Epidermal melanocyte (primary cell): ENCODE measurements at regions not wholly inside any gene's neighbourhood (a gene's known extent, or its start where the extent isn't known, plus 50 kb on each side); places are given as distances from the start of the nearest gene placed in this dataset.
"Not testable (repeated sequence)": the region's sequence is repeated elsewhere in the genome, so short reads cannot be mapped to it uniquely, and the experiment has no call there.

ENCODE experiments used
- DNase-seq: peaks from one replicate; pipeline ENCODE4 v3.0.0; 2011; ENCODE audit warnings: low spot score; ENCODE audit not compliant: insufficient read length

DNA sequence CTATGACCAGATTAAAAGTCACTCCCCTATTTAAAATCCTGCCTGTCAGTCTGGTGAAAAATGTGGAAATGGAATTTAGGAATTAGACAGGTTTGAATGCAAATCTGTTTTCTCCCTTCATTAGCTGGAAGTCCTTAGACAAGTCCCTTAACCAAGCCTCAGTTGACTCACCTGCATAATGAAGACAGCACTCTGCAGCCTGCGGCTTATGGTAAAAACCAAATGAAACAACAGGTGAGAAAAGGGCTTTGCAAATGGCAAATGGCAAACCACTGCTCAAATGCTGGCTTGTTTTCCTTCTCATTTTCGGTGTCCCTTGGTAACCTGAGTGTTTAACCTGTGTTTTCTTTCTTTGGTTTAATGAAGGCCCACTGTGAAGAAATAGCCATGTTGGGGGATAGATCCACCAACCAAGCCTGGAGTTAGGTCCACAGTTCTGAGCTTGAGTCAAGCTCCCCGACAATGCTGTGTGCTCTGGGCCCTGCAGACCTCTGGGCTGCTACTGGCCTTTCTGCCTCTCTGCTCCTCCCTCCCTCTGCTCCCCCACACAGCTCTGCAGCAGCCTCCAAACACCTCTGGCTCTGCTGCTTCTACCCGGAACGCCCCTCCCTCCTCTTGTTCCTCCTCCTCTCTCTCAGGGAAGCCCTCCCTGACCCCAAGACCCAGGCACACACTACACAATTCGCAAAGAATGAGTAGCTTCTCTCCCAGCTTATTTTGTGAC, 641.8 kb downstream of the MATN1 start:
- no peak for DNase-seq

DNA sequence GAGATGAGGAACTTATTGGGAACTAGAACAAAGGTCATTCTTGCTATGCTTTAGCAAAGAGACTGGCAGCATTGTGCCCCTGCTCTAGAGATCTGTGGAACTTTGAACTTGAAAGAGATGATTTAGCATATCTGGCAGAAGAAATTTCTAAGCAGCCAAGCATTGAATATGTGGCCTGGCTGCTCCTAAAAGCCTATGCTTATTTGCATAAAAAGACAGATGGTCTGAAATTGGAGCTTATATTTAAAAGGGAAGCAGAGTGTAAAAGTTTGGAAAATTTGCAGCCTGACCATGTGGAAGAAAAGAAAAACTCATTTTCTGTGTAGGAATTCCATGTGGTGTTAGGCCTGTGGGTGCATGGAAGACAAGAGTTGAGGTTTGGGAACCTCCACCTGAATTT, 647.5 kb downstream of the MATN1 start:
- not testable (repeated sequence) for DNase-seq

DNA sequence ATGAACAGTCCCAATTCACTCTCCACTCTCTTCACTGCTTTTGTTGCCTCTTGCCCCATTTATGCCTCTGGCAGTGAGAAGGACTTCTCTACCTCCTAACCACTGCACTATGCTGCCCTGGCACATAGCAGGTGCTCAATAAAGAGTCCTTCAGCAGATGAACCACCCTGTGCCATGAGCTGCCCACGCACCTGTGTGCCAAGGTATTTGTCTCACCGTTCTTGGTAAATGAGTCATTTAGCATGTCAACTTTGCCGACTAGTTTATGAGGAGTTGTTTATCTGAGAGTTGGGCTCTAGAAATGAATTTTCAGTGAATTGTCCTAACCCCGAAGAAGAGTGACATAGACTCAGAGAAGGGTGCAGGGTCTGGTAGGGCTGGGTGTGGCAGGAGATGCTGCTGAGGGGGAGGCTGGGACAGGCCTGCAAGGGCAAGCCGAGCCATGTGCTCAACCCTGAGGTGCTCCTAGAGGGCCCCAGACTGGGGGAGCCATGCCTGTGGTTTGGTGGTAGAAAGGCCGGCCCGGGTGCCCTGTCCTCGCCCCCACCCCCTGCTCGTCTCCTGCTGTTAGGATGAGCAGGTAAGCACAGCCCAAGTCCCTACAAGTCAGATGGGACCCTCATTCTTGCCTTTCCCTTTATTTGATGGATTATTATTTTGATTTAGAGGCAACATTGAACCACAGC, 654.5 kb downstream of the MATN1 start:
- no peak for DNase-seq

DNA sequence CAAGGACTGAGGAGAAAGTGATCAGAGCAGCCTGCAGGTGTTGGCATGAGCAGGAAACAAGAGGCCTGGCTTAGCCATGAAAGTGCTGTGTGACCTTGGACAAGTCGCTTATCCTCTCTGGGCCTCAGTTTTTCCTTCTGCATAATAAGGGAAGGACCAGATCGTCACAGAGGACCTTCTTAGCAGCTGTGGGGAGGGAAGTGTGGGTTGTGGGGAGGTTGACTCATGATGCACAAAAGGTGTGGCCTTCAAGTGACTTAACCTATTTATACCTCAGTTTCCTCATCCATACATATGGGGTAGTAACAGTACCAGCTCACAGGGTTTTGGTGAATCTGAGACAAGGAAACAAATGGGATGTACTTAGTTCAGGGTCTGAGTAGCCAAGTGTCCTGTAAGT, 658.8 kb downstream of the MATN1 start:
- DNase-seq: no peak

DNA sequence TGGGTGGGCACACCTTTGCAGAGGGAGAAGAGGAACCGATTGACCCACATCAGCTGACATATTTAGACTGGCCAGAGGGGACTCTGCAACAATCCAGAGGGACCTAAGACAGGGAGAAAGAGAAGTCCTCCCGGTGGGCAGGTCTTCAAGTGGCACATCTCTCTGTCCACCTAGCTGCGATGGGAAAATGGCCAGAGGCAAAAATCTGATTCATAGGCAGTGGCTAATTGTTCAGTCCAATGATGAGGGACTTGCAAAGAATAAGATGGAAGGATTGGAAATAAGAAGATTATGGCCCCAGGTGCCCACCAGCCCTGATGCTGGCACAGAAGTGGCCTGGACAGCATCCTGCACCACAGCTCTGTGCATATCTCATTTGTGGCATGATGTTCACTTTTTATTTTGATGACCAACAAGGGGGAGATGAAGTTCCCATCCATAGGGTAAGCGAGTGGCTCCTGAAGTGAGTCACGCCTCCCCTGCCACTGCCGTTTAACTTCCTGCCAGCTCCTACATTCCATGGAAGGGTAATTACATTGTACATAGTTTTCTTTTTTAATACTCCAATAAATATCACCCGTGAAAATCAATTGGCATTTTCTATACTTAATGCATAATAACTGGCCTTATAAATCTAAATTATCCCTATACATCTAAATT, 659.6 kb downstream of the MATN1 start:
- DNase-seq: no peak

DNA sequence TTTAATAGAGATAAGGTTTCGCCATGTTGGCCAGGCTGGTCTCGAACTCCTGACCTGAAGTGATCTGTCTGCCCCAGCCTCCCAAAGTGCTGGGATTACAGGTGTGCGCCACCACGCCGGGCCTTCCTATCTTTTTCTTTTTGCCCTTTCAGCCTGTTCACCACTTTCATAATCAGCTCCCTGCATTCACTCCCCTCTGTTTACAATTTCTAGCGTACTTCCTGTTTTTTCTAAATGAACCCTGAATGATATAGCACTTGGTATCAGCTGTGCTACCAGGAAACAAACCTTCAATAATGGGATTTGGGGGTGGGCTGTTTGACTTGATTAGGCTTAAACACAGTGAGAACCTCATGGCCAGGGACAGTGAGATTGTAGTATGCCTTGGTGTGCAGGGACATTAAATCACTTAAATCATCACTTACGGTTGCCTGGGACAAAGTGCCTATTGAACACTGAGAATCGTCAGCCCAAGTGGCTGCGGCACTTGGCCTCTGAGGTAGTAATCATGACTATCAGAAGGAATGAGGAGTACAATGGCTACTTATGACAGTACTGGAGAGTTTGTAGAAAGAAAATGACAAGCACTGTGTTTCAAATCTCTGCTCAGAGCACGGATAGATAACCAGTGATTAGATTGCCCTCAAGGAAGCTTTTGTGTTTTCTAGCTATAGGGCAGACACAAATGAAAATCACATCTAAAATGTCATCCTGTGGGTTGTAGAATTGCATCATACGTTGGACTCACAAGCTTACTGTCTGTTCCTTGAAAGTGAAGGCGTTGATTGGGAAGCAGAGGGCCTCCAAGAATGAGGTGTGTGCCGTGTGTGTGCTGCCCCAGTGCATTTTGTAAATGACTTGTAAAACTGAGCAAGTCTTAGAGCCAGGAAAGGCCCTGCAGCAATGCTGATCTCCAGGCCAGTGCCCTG, 661.8 kb downstream of the MATN1 start:
- peak; percentile 31 for DNase-seq

DNA sequence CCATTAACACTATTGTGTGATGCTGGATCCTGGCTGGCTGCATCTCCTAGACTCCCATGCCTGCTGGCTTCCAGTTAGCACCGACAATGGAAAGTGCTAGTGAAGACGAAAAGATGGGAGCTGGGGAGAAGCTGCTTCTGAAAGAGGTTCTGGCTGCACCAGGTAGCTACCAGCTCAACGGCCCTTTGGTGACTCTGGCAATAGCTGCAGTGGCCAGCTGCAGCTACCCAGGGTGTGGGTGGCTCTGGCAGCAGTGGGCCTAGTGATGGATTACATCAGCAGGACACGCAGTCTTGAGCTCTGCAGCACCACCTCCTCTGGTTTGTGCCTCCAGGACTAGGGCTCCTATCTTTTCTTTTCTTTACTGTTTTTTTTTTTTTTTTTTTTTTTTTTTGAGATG, 662.6 kb downstream of the MATN1 start:
- DNase-seq: no peak

DNA sequence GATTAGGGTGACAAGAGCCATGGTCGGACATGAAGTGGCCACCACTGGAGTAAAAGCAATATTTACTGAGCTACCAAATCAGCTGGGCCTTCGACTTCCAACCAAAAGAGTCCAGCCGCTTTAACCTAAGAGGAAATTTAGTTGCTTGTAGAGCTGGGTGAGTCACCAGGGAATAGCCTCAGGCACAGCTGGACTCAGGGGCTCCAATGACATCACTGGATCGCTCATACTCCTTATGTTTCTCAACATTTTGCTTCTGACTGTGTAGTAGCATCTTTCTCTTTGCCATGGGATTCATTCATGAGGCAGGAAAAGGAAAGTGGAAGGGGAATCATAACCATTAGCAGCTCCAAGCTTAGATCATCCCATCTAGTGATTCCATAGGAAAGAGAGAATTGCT, 664.4 kb downstream of the MATN1 start:
- peak; percentile 58 for DNase-seq

DNA sequence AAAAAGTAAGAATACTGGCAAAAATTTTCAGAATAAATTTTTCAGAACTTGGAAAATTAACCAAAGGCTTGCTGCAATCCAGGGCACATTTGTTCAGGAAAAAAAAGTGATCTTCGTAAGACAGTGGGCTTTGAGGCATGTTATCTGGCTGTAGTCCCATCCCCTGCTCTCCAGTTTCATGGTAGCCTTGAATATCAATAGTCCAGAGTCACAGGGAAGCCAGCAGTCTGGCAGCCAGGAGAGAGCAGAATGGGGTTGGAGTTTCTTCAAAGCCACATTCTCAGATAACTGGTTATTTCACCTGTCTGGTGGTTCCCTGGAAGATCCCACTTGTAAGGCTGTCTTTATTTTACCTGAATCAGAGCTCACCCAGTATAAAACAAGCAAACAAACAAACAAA, 669.3 kb downstream of the MATN1 start:
- DNase-seq: no peak

DNA sequence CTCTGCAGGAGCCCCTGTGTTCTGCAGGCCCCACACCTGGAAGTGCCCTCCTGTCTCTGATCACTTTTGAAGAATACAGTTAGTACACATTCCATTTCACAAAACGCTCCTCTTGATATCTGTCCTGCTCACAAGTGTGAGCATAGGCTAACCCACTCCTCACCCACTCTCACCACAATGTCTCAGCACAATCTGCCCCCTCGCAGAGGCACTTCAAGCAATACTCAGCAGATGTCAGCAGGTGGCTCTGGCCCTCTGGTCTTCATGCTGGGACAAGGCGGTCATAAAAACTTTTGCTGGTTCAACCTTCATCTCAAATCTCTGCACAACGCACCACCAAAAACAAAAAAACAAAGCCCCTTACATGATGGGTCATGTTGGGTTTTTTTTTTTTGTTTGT, 671.2 kb downstream of the MATN1 start:
- DNase-seq: no peak

DNA sequence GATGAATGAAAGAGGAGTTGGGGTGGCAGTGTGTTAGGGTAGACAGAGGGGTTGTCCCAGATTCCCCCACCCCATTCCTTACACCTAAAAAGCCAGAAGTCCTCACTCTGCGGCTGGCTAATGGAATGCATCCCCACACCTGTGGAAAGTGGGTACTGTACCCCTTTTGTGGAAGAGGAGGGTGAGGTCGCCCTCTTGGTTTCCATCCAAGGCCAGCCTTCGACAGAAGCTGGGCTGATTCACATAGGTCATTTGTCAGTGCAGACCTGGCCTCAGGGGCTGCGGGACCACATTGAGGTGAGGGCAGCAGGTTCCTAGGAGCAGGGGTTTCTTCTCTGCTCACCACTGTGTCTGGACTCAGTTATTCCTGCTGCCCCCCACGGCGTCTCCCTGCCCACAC, 671.6 kb downstream of the MATN1 start:
- DNase-seq: no peak

DNA sequence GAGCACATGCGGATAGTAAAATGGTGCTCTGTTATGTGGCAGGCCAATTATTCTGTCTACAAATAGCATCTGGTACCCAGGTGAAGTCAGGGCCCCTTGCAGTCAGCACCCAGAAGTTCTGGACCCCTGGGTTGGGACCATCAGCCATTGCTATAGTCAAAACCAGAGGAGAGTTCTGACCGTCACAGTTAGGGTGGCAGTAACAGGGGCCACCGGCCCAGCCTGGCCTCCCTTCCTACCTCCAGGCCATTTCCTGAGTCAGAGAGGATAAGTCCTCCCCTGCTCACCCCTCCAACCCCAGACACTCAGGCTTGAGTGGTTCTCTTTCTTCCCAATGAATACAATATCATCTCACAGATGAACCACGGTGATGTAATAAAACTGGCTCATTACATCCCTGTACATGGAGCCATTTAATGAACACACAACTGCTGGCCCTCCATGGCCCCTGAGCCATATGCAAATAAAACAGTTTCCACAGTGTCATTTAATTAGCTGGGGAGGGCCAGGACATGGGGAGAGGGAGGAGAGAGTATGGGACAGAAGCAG, 673.6 kb downstream of the MATN1 start:
- no peak for DNase-seq

DNA sequence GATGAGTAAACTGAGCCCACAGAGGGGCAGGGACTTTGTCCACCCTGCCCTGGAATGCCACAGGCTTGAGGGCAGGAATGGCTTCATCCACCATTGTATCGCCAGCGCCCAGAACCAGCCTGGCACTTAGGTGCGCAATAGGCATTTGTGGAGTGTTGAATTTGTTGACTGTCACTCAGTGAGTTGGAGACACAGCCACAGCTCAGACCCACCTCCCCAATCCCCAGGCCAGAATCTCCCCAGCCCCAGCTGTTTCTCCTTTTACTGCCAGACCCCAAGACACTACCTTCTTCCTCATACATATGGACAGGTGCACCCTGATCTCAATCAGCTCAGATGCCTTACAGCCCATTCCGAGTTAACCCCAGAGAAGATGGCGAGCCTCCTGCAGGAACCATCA, 674.5 kb downstream of the MATN1 start:
- no peak for DNase-seq

DNA sequence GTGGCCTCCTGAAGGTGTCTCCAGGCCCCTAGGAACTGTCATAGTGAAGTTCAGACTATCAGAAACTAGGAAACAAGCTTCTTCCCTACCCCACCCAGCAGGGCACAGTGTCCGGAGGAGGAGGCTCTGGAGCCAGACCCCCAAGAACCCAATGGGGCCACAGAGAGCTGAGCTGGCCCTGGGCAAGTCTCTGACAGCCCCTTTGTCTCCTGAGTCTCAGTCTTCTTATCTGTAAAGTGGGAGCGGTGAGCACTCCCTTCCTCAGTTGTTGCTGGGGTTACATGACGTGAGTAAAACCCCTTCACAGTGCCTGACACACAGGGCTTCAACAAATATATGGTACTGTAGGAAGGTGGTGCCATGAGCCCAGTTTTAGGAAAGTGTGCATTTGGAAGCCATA, 675.8 kb downstream of the MATN1 start:
- no peak for DNase-seq

DNA sequence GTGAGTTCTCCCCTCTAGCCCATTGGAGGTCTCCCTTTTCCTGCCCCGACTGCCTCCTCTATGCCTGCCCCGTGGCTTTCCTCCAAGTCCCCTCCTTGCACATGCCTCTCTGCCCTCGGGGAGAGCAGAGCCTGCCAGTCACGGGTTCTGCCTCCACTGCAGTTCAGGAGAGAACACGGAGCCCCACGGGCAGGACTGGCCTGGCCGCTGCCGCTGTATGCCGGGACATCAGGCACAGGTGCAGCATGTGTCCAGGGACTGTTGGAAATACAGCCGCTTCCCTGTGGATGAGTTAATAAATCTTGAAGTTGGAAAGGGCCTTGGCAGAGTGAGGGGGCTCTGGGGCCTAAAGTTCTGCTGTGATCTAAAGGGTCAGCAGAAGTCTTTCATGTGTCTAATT, 676.6 kb downstream of the MATN1 start:
- DNase-seq: no peak

DNA sequence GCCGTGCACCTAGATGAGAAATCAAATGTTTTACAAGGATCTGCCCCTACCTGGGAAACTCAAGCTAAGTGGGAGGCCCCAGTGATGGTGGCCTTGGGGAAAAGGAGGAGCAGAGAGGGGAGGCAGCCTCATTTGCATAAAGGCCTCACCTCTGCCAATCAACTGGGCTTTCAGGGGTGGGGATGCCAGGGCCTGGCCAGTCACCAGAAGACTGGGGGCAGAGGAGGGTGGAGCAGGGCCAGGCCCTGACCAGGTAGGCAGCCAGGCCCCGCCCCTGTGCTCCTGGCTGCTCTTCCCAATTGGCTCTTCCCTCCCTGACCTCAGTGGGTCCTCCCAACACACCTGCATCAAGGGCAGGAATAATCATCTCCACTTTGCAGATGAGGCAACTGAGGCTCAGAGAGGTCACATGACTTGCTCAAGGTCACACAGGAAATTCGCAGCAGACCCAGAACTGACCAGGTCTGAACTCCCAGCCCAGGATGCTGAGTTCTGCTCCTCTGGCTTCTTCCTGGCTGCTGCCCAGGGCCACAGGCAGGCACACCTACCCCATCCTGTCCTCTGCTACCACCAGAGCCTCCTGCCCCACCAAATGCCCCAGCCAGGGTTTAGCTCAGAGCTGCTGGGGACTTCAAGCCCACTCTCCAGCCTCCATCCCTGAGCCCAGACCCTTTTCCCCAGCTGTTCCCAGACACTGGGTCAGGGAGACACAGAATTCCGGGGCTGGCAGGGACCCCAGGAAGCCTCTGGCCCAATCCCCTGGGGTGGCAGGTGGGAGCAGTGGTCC, 677.9 kb downstream of the MATN1 start:
- DNase-seq: no peak

DNA sequence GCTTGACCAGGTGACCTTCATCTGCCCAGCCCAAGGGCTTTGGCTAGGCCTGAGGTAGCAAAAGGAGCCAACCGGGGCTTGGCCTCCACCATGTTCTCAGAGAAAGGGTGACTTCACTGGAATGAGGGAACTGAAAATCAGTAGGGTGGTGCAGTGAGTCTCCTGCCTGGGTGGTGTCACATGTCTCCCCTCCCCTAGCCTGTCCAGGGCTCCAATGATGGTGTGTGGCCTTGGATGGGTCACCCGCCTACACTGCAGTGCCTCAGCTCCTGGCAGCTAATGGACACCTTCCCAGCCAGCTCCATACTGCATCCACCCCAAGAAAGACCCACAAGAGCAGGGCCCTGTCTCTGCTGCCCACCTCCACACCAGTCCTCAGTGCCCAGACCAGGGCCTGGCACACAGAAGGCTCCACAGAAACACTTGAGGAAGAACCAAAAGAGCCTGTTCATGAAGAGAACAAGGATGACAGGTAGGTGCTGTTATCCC, 678.7 kb downstream of the MATN1 start:
- DNase-seq: no peak

DNA sequence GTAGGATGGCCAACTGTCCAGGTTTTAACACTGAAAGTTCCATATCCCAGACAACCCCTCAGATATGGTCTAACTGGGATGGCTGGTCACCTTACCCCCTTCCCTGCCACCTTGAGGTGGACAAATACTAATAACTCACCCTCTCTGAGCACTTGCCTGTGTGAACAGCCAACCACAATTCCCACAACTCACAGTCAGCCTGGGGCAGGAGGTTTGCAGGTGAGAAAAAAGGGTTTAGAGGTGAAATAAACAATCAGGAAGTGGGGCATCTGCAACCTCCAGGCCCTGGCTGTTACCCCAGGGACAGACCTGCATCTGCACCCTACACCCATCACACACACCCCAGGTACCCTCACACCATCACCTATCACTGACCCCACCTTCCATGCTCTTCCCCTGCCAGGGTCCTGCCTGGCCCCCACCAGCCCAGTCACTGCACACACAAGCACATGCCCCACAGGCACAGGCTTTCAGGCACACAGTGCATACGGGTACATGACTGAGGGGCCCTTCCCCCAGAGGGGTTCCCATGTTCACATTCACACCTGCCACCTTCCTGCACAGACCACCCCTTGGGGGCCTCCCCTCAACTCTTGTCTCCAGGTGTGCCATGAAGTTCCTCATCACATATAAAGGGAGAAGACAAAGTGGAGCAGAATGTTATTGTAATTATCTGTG, 679.5 kb downstream of the MATN1 start:
- DNase-seq: no peak

DNA sequence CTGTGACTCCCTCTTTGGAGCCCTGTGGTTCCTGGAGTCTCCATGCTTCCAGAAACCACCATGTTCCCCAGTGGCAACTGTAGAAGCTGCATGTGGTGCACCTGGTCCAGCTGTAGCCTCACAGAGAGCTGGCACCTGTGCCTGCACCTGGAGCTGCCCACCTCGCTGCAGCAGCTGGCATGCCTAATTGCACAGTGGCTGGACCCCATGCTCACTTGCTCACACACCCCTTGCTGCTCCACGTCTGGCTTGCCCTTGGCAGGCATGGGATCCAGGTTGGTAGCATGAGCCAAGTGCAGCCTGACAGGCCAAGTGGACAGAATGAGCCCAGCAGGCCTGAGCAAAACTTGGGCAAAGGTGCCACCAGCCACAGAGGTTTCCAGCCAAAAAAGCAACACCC, 680.1 kb downstream of the MATN1 start:
- no peak for DNase-seq
